ENCODE measurements at regions not wholly inside any gene's neighbourhood (a gene's known extent, or its start where the extent isn't known, plus 50 kb on each side); places are given as distances from the start of the nearest gene placed in this dataset.

DNA sequence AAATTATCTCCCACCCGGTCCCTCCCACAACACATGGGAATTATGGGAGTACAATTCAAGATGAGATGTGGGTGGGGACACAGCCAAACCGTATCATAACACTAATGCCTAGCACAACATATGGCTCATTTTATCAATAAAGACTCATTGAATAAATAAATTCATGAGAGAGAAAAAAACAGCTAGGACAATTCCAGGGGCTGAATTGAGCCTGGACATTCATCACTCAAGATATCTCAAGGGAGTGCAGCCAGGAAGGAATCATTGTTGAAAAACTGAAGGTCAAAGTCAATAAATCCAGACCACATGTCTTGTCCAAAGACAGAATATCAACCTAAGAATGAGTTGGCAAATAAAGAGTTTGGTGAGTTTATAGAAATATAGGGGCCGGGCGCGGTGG is 644.1 kb downstream of the PLPP3 start:
- no peak overlapping the region for H3K27ac ChIP-seq
- H3F3A ChIP-seq (ENCODE audit: insufficient read depth): no peaks in the 10 kb centered on the region
- H3K9me3 ChIP-seq (ENCODE audit: low read depth): no peaks in the 10 kb centered on the region
- 56 to 57% methylated on average over 2 to 3 of the region's 5 CpGs for WGBS, 2 experiments (ENCODE audit: low coverage in 1 of 2, low lambda C conversion rate in 2 of 2, missing lambda C conversion rate in 2 of 2)
- no peaks in the 10 kb centered on the region for H3K27me3 ChIP-seq (replicated peaks; ENCODE audit: insufficient read depth)
- H2AFZ ChIP-seq: no peak overlapping the region
- no peaks in the 10 kb centered on the region for H3K79me2 ChIP-seq (ENCODE audit: insufficient read depth)
- in situ Hi-C loops (cut with MboI): no loop called here
- H3K9me2 ChIP-seq (ENCODE audit: insufficient read depth): no peaks in the 10 kb centered on the region
- no peaks in the 10 kb centered on the region for H3K36me3 ChIP-seq (ENCODE audit: low read depth)
- H3K4me3 ChIP-seq: no peak overlapping the region
- no peak overlapping the region for H3K9ac ChIP-seq
- TF ChIP-seq EZH2phosphoT487 (IDR thresholded peaks at IDR 0.05; ENCODE audit: insufficient read depth, low read depth): no peak
- no peak for TF ChIP-seq EZH2 (IDR thresholded peaks at IDR 0.05; ENCODE audit: insufficient read depth, poor library complexity, severe bottlenecking)
- no peaks in the 10 kb centered on the region for H4K20me1 ChIP-seq (ENCODE audit: insufficient read depth)
- H3K4me2 ChIP-seq (ENCODE audit: unreplicated experiment): no peak overlapping the region
- H3K4me1 ChIP-seq (ENCODE audit: insufficient read depth): no peaks in the 10 kb centered on the region
- DNase-seq: no peak

DNA sequence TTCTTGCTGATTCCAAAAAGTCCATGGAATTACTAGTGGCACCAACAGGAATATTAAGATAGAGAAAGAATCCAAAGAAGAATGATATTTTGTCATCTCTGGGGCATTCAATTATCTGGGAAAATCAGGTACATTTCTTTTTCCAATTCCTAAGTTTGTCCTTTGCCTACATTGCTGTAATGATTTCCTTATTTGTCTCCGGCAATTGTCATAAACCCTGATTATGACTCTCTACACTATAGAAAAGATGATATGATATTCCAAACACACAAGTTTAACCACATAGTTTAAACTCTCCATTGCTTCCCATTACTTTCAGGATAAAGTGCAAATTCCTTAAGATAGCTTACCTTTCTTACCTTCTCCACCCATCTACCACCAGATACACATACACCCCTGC is 647.0 kb downstream of the PLPP3 start:
- 93 to 100% methylated on average over 1 of the region's 1 CpG for WGBS, 2 experiments (ENCODE audit: low coverage in 1 of 2, low lambda C conversion rate in 2 of 2, missing lambda C conversion rate in 2 of 2)
- Histone ChIP-seq H3K36me3 (ENCODE audit: low read depth) (no peaks in the 10 kb centered on the region), H3K4me1 (ENCODE audit: insufficient read depth) (no peaks in the 10 kb centered on the region)

DNA sequence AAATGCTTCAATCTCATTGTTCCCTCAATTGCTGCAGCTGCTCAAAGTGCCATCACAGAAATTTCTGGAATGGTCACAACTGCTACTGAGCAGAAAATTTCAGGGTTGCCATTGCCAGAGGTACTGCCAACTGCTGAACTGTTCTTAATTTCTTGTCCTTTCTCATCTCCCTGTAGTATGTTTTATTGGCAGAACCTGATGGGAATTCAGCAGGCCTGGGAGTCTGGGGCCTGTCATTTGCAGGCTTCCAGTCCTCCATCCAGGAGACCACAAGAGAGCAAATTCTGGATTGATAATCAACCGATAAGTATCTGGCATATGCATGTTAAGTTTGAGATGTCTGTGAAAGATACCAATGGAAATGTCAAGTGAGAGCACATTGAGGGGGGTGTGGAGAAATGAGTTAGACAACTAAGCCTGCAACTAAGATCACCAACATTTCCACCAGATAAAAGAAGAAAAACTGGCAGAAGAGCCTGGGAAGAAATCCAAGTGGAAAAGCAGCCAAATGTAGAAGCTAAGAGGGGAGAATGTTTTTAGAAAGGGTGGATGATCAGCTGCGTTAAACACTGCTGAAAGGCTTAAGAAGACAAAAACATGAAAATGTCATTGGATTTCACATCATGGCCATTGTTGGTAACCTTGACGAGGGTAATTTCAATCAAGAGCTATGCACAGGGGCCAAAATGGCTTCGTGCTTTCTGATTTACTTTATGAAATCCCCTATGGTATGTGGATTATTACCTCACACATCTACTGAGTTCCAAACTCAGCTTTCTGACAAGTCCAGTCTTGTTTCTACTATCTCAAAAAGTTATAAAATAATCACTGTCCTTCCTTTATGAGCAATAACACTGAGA is 648.1 kb downstream of the PLPP3 start:
- H3K36me3 ChIP-seq (ENCODE audit: low read depth): no peaks in the 10 kb centered on the region
- in situ Hi-C loops (cut with MboI): no loop called here
- no peak overlapping the region for H3K9ac ChIP-seq
- no peak overlapping the region for H3K4me2 ChIP-seq (ENCODE audit: unreplicated experiment)
- peak overlapping the region; percentile 15 for H2AFZ ChIP-seq
- 51 to 54% methylated on average over 4 of the region's 4 CpGs for WGBS, 2 experiments (ENCODE audit: low coverage in 1 of 2, low lambda C conversion rate in 2 of 2, missing lambda C conversion rate in 2 of 2)
- DNase-seq: no peak
- H3K9me3 ChIP-seq (ENCODE audit: low read depth): no peaks in the 10 kb centered on the region
- no peak overlapping the region for H3K27ac ChIP-seq
- TF ChIP-seq EZH2phosphoT487 (IDR thresholded peaks at IDR 0.05; ENCODE audit: insufficient read depth, low read depth): no peak
- TF ChIP-seq EZH2 (IDR thresholded peaks at IDR 0.05; ENCODE audit: insufficient read depth, poor library complexity, severe bottlenecking): no peak
- H3K4me3 ChIP-seq: no peak overlapping the region
- H4K20me1 ChIP-seq (ENCODE audit: insufficient read depth): no peaks in the 10 kb centered on the region
- no peaks in the 10 kb centered on the region for H3K9me2 ChIP-seq (ENCODE audit: insufficient read depth)
- H3K27me3 ChIP-seq (replicated peaks; ENCODE audit: insufficient read depth): no peaks in the 10 kb centered on the region
- H3K79me2 ChIP-seq (ENCODE audit: insufficient read depth): no peaks in the 10 kb centered on the region
- H3F3A ChIP-seq (ENCODE audit: insufficient read depth): no peaks in the 10 kb centered on the region
- H3K4me1 ChIP-seq (ENCODE audit: insufficient read depth): no peaks in the 10 kb centered on the region

More for the DNA sequence above, 647.0 kb downstream of the PLPP3 start:
- TF ChIP-seq EZH2phosphoT487 (IDR thresholded peaks at IDR 0.05; ENCODE audit: insufficient read depth, low read depth) (no peak), EZH2 (IDR thresholded peaks at IDR 0.05; ENCODE audit: insufficient read depth, poor library complexity, severe bottlenecking) (no peak)
- H3F3A ChIP-seq (ENCODE audit: insufficient read depth): no peaks in the 10 kb centered on the region
- no peak overlapping the region for H3K4me3 ChIP-seq
- no peak overlapping the region for H3K4me2 ChIP-seq (ENCODE audit: unreplicated experiment)
- no peak overlapping the region for H2AFZ ChIP-seq
- H3K9me2 ChIP-seq (ENCODE audit: insufficient read depth): no peaks in the 10 kb centered on the region
- no peak for DNase-seq
- H3K79me2 ChIP-seq (ENCODE audit: insufficient read depth): no peaks in the 10 kb centered on the region
- no peak overlapping the region for H3K9ac ChIP-seq
- no peak overlapping the region for H3K27ac ChIP-seq
- in situ Hi-C loops (cut with MboI): no loop called here
- H4K20me1 ChIP-seq (ENCODE audit: insufficient read depth): no peaks in the 10 kb centered on the region
- no peaks in the 10 kb centered on the region for H3K27me3 ChIP-seq (replicated peaks; ENCODE audit: insufficient read depth)
- H3K9me3 ChIP-seq (ENCODE audit: low read depth): no peaks in the 10 kb centered on the region

DNA sequence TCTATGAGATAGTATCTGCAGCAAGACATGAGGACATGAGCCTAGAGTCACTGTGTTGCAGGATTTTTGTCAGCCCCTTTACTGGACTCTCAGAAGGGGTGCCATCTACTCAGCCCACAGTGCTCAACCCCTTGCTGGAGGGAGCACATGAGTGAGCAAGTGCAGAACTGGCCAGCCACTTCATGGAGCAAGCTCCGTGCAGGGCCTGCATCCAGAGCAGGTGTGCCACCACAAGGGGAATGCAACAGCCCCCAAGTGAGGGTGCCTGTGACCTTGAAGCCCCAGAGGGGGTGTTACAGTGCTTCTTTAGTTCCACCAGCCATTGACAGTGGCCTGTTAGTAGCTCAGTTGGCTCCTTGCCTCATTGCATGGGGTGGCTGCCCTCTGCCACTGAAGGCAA is 649.7 kb downstream of the PLPP3 start:
- H3K9ac ChIP-seq: no peak overlapping the region
- no peaks in the 10 kb centered on the region for H3K36me3 ChIP-seq (ENCODE audit: low read depth)
- no peak overlapping the region for H3K4me3 ChIP-seq
- H4K20me1 ChIP-seq (ENCODE audit: insufficient read depth): no peaks in the 10 kb centered on the region
- TF ChIP-seq EZH2phosphoT487 (IDR thresholded peaks at IDR 0.05; ENCODE audit: insufficient read depth, low read depth) (no peak), EZH2 (IDR thresholded peaks at IDR 0.05; ENCODE audit: insufficient read depth, poor library complexity, severe bottlenecking) (no peak)
- H3K9me3 ChIP-seq (ENCODE audit: low read depth): no peaks in the 10 kb centered on the region
- no peaks in the 10 kb centered on the region for H3F3A ChIP-seq (ENCODE audit: insufficient read depth)
- H3K27ac ChIP-seq: no peak overlapping the region
- H3K9me2 ChIP-seq (ENCODE audit: insufficient read depth): no peaks in the 10 kb centered on the region
- H3K79me2 ChIP-seq (ENCODE audit: insufficient read depth): no peaks in the 10 kb centered on the region
- no peaks in the 10 kb centered on the region for H3K4me1 ChIP-seq (ENCODE audit: insufficient read depth)
- WGBS, 2 experiments (ENCODE audit: low coverage in 1 of 2, low lambda C conversion rate in 2 of 2, missing lambda C conversion rate in 2 of 2): 88 to 92% methylated on average over 1 of the region's 1 CpG
- no peak overlapping the region for H3K4me2 ChIP-seq (ENCODE audit: unreplicated experiment)
- in situ Hi-C loops (cut with MboI): no loop called here
- DNase-seq: no peak
- H2AFZ ChIP-seq: no peak overlapping the region
- no peaks in the 10 kb centered on the region for H3K27me3 ChIP-seq (replicated peaks; ENCODE audit: insufficient read depth)
